Testis (tissue), 2 donors: ENCODE measurements at regions not wholly inside any gene's neighbourhood (a gene's known extent, or its start where the extent isn't known, plus 50 kb on each side); places are given as distances from the start of the nearest gene placed in this dataset.

ENCODE experiments used
- DNase-seq: peaks from one replicate; pipeline ENCODE4 v3.0.0-alpha.2; 2019
- H3K27ac ChIP-seq, 2 donors: fragments of 200-600 bp; sonication (generic); one replicate each; pipeline ENCODE4 v1.5.1; 2019
- H3K27me3 ChIP-seq: fragments of 200-600 bp; sonication (generic); one replicate; pipeline ENCODE4 v1.5.1; 2019
- H3K36me3 ChIP-seq: fragments of 200-600 bp; sonication (generic); one replicate; pipeline ENCODE4 v1.5.1; 2017; ENCODE audit warnings: low read depth; ENCODE audit errors: missing control alignments
- H3K4me1 ChIP-seq: fragments of 200-600 bp; sonication (generic); one replicate; pipeline ENCODE4 v1.5.1; 2019
- H3K4me3 ChIP-seq, 2 donors: fragments of 200-600 bp; sonication (generic); one replicate each; pipeline ENCODE4 v1.5.1; 2017 to 2019
- H3K9me3 ChIP-seq: fragments of 200-600 bp; sonication (generic); one replicate; pipeline ENCODE4 v1.5.1; 2017
- CTCF ChIP-seq, 3 experiments: fragments of 450-650 bp in 2 of 3; fragments of 200-600 bp in 1 of 3; sonication (generic) in 1 of 3; IDR thresholded peaks; one replicate each; pipeline ENCODE4 v1.5.1; 2016 to 2019; ENCODE audit warnings: antibody characterized with exemption in 3 of 3, mild to moderate bottlenecking in 2 of 3, moderate library complexity in 1 of 3
- POLR2A ChIP-seq: fragments of 450-650 bp; IDR thresholded peaks from one replicate; pipeline ENCODE4 v1.6.1; 2017; ENCODE audit warnings: antibody characterized with exemption, mild to moderate bottlenecking, moderate library complexity
- WGBS, 2 donors: methylation state at CpG; one replicate each; pipeline ENCODE4 v1.1.5; 2018; 5-methylcytosine and 5-hydroxymethylcytosine counted together
- intact Hi-C: fragments of 100-400 bp; cut with DNase I; formaldehyde crosslinking; loops from one replicate; pipeline ENCODE4 v1.15.1; 2023; ENCODE audit warnings: low total_unique reads

GRCh38 chr22:26743149-26743548 is 85.8 kb downstream of the MIAT start:
- no peak for TF ChIP-seq CTCF (IDR thresholded peaks at IDR 0.05)
- TF ChIP-seq POLR2A, result no peak
- H3K27ac ChIP-seq, result no peak overlapping the region
- 73 to 87% methylated on average over 5 of the region's 5 CpGs for WGBS, 2 donors
- no peaks in the 10 kb centered on the region for H3K27me3 ChIP-seq
- H3K4me1 ChIP-seq, result no peaks in the 10 kb centered on the region
- H3K9me3 ChIP-seq, result no peaks in the 10 kb centered on the region
- H3K36me3 ChIP-seq, result no peaks in the 10 kb centered on the region
- peak; percentile 70 for DNase-seq
- intact Hi-C loops, result no loop called here
- H3K4me3 ChIP-seq, result no peak overlapping the region

- intact Hi-C loops, result no loop called here
- H3K4me1 ChIP-seq, result peaks cover 4% of the 10 kb centered on the region
- no peaks in the 10 kb centered on the region for H3K36me3 ChIP-seq
- no peak overlapping the region for H3K4me3 ChIP-seq
- TF ChIP-seq CTCF (IDR thresholded peaks at IDR 0.05), result no peak
- TF ChIP-seq POLR2A, result no peak
- no peaks in the 10 kb centered on the region for H3K27me3 ChIP-seq
- no peaks in the 10 kb centered on the region for H3K9me3 ChIP-seq
- no peak for DNase-seq
- no peak overlapping the region for H3K27ac ChIP-seq
- 58 to 72% methylated on average over 4 of the region's 4 CpGs for WGBS, 2 donors
Measured at GRCh38 chr22:26744892-26745808, 87.8 kb downstream of the MIAT start.

GRCh38 chr22:26746311-26746710 is 88.9 kb downstream of the MIAT start:
- peaks cover 4% of the 10 kb centered on the region for H3K4me1 ChIP-seq
- H3K4me3 ChIP-seq, result no peak overlapping the region
- TF ChIP-seq CTCF (IDR thresholded peaks at IDR 0.05), result no peak
- no peak for TF ChIP-seq POLR2A
- intact Hi-C loops, result no loop called here
- H3K36me3 ChIP-seq, result no peaks in the 10 kb centered on the region
- no peak overlapping the region for H3K27ac ChIP-seq
- DNase-seq, result no peak
- no peaks in the 10 kb centered on the region for H3K9me3 ChIP-seq
- 65 to 71% methylated on average over 1 of the region's 1 CpG for WGBS, 2 donors
- no peaks in the 10 kb centered on the region for H3K27me3 ChIP-seq

- 63 to 71% methylated on average over 6 of the region's 6 CpGs for WGBS, 2 donors
- no peaks in the 10 kb centered on the region for H3K9me3 ChIP-seq
- no peaks in the 10 kb centered on the region for H3K36me3 ChIP-seq
- H3K4me3 ChIP-seq, result no peak overlapping the region
- no peak for DNase-seq
- peak overlapping the region in 1 of 2 donors; percentile 30 for H3K27ac ChIP-seq
- peaks cover 4% of the 10 kb centered on the region for H3K4me1 ChIP-seq
- TF ChIP-seq POLR2A, result no peak
- no peak for TF ChIP-seq CTCF (IDR thresholded peaks at IDR 0.05)
- no peaks in the 10 kb centered on the region for H3K27me3 ChIP-seq
- intact Hi-C loops, result no loop called here
Measured at GRCh38 chr22:26748845-26749244, 91.5 kb downstream of the MIAT start.

GRCh38 chr22:26751217-26751616 is 93.8 kb downstream of the MIAT start:
- TF ChIP-seq POLR2A (no peak), CTCF (IDR thresholded peaks at IDR 0.05) (no peak)
- no peaks in the 10 kb centered on the region for H3K36me3 ChIP-seq
- peaks cover 4% of the 10 kb centered on the region for H3K4me1 ChIP-seq
- WGBS, 2 donors, result 28 to 44% methylated on average over 5 of the region's 5 CpGs
- no peak overlapping the region for H3K4me3 ChIP-seq
- no peak for DNase-seq
- H3K27ac ChIP-seq, result no peak overlapping the region
- no peaks in the 10 kb centered on the region for H3K27me3 ChIP-seq
- no peaks in the 10 kb centered on the region for H3K9me3 ChIP-seq
- intact Hi-C loops, result no loop called here
